GM12878 (cell line): ENCODE measurements at regions not wholly inside any gene's neighbourhood (a gene's known extent, or its start where the extent isn't known, plus 50 kb on each side); places are given as distances from the start of the nearest gene placed in this dataset.
"Not testable (repeated sequence)": the region's sequence is repeated elsewhere in the genome, so short reads cannot be mapped to it uniquely, and the experiment has no call there.

Experiments used
- ATAC-seq: fragments of 200-7000 bp; cut with Tn5 transposase; 3 replicates; pipeline ENCODE4 v1.9.1; 2020; ENCODE audit warnings: mild to moderate bottlenecking, moderate library complexity
- BruUV-seq: library from RNA; stranded (reverse); fragments of 400-500 nt; replicated peaks from 2 replicates; lab custom pipeline; 2021; lab: Mats Ljungman, UMichigan
- CTCF ChIA-PET: fragments of 300-600 bp; sonication (Branson Sonifier 250); formaldehyde crosslinking; extraction: SDS; loops from one replicate; lab custom pipeline; 2021; ENCODE audit warnings: inconsistent platforms; lab: Yijun Ruan, JAX
- POLR2A ChIA-PET: fragments of 350-600 bp; formaldehyde crosslinking; extraction: SDS; loops from one replicate; lab custom pipeline; 2021; ENCODE audit warnings: inconsistent platforms; lab: Charles Lee
- RAD21 ChIA-PET: fragments of 300-600 bp; sonication (Branson Sonifier 250); formaldehyde crosslinking; loops from one replicate; lab custom pipeline; 2023; ENCODE audit warnings: antibody characterized with exemption; ENCODE audit not compliant: unreplicated experiment; lab: Charles Lee
- SMC1A ChIA-PET: fragments of 300-600 bp; sonication (Branson Sonifier 250); formaldehyde crosslinking; loops from one replicate; lab custom pipeline; 2023; ENCODE audit not compliant: unreplicated experiment, uncharacterized antibody; lab: Charles Lee
- DNase-seq: peaks from one replicate; pipeline ENCODE4 v3.0.0-alpha.2; 2011; ENCODE audit warnings: low read depth, low spot score
- FAIRE-seq: peaks from 3 replicates; lab custom pipeline; 2011; peaks lifted over from hg19 to GRCh38; lab: Jason Lieb, UNC
- H2AFZ ChIP-seq: 2 replicates; pipeline ENCODE4 v1.6.0; 2011; ENCODE audit warnings: low read depth, low read length, control low read depth; ENCODE audit not compliant: control insufficient read depth
- H3K27ac ChIP-seq: 2 replicates; pipeline ENCODE4 v1.5.1; 2011; ENCODE audit warnings: control low read depth; ENCODE audit not compliant: control insufficient read depth, insufficient read depth
- H3K27me3 ChIP-seq, 2 experiments: replicated peaks in 1 of 2; 2 replicates each; pipeline versions ENCODE4 v1.6.0 to v1.6.1; 2011; ENCODE audit warnings: low read length in 1 of 2; ENCODE audit not compliant: control insufficient read depth in 2 of 2, insufficient read depth in 2 of 2
- H3K36me3 ChIP-seq, 2 experiments: 2 replicates each; pipeline ENCODE4 v1.5.1; 2011; ENCODE audit warnings: low read length in 1 of 2; ENCODE audit not compliant: control insufficient read depth in 2 of 2, insufficient read depth in 2 of 2
- H3K4me1 ChIP-seq: 2 replicates; pipeline ENCODE4 v1.6.1; 2011; ENCODE audit warnings: mild to moderate bottlenecking, low read length, moderate library complexity, mixed read lengths; ENCODE audit not compliant: control insufficient read depth, insufficient read depth
- H3K4me2 ChIP-seq: 2 replicates; pipeline ENCODE4 v1.6.0; 2011; ENCODE audit warnings: control low read depth; ENCODE audit not compliant: control insufficient read depth, insufficient read depth
- H3K4me3 ChIP-seq: fragments of 200-600 bp; sonication (generic); 2 replicates; pipeline ENCODE4 v1.5.1; 2016
- H3K79me2 ChIP-seq: 2 replicates; pipeline ENCODE4 v1.6.0; 2011; ENCODE audit warnings: low read length; ENCODE audit not compliant: control insufficient read depth, insufficient read depth
- H3K9ac ChIP-seq: 2 replicates; pipeline ENCODE4 v1.8.0; 2011; ENCODE audit warnings: low read length, control low read depth, mixed read lengths; ENCODE audit not compliant: control insufficient read depth, insufficient read depth
- H3K9me3 ChIP-seq: replicated peaks from 3 replicates; pipeline ENCODE4 v1.5.1; 2011; ENCODE audit warnings: mild to moderate bottlenecking, low read length; ENCODE audit not compliant: control insufficient read depth, insufficient read depth
- H4K20me1 ChIP-seq: 2 replicates; pipeline ENCODE4 v1.6.0; 2011; ENCODE audit not compliant: control insufficient read depth, insufficient read depth
- CREB1 ChIP-seq: IDR thresholded peaks from 2 replicates; pipeline ENCODE4 v1.6.1; 2012; ENCODE audit warnings: low read depth, mild to moderate bottlenecking, inconsistent platforms
- JUND ChIP-seq: IDR thresholded peaks from 2 replicates; pipeline ENCODE4 v1.6.1; 2012; ENCODE audit warnings: low read depth, mild to moderate bottlenecking, low read length, improper control_type of control experiment, moderate library complexity
- NRF1 ChIP-seq: conservative IDR thresholded peaks from 2 replicates; pipeline ENCODE4 v1.6.1; 2011; ENCODE audit warnings: mild to moderate bottlenecking, low read depth, low read length, improper control_type of control experiment
- SUPT20H ChIP-seq: IDR thresholded peaks from 2 replicates; pipeline ENCODE4 v1.6.1; 2011; ENCODE audit warnings: low read depth, mild to moderate bottlenecking, low read length, moderate library complexity, borderline replicate concordance; ENCODE audit not compliant: control insufficient read depth
- TARDBP ChIP-seq: IDR thresholded peaks from 2 replicates; pipeline ENCODE4 v1.6.1; 2016; ENCODE audit warnings: borderline replicate concordance
- WGBS: methylation state at CpG from one replicate; pipeline ENCODE4 v1.1.6; 2016; ENCODE audit warnings: low lambda C conversion rate; ENCODE audit not compliant: insufficient replicate concordance, insufficient coverage; ENCODE audit errors: missing lambda C conversion rate; 5-methylcytosine and 5-hydroxymethylcytosine counted together
- in situ Hi-C: fragments of 300-500 bp; cut with MboI; formaldehyde crosslinking; loops from 9 replicates; pipeline ENCODE4 v1.14.3; 2018; ENCODE audit warnings: mixed read lengths
- intact Hi-C: fragments of 100-400 bp; cut with micrococcal nuclease; formaldehyde crosslinking; loops from one replicate; pipeline ENCODE4 v1.14.2; 2022; ENCODE audit not compliant: unreplicated experiment

GRCh38 chr3:137869022-137869421 is 104.9 kb downstream of the SOX14 start:
- TF ChIP-seq SUPT20H (no peak), TARDBP (no peak), JUND (no peak), CREB1 (no peak), NRF1 (no peak)
- H3K27ac ChIP-seq, result no peak overlapping the region
- no TSS peak for BruUV-seq
- ChIA-PET CTCF (interaction anchor here (1.2 kb wide), 1 partner anchor 182 kb away, joined by 3 read pairs; no protein-coding TSS in a partner anchor), RAD21 (no interaction called here), SMC1A (no interaction called here), POLR2A (no interaction called here)
- no peak overlapping the region for H3K9ac ChIP-seq
- no peaks in the 10 kb centered on the region for H4K20me1 ChIP-seq
- no peak overlapping the region for H2AFZ ChIP-seq
- no peaks in the 10 kb centered on the region for H3K4me1 ChIP-seq
- no peaks in the 10 kb centered on the region for H3K27me3 ChIP-seq
- ATAC-seq (no peak), FAIRE-seq (no peak), DNase-seq (no peak)
- H3K9me3 ChIP-seq, result no peaks in the 10 kb centered on the region; the same call in 2 of the 3 replicates
- H3K4me3 ChIP-seq, result no peak overlapping the region
- in situ Hi-C loops (no loop called here), intact Hi-C loops (no loop called here)
- WGBS, result 28% methylated on average over 5 of the region's 5 CpGs
- no peaks in the 10 kb centered on the region for H3K79me2 ChIP-seq
- H3K36me3 ChIP-seq, result no peaks in the 10 kb centered on the region
- H3K4me2 ChIP-seq, result no peak overlapping the region

GRCh38 chr3:137872589-137872988 is 108.5 kb downstream of the SOX14 start:
- H3K9me3 ChIP-seq, H3K36me3 ChIP-seq, POLR2A ChIA-PET, H3K4me2 ChIP-seq, ATAC-seq, intact Hi-C loops, H3K4me1 ChIP-seq, RAD21 ChIA-PET, DNase-seq, SMC1A ChIA-PET, H3K79me2 ChIP-seq, H3K27ac ChIP-seq, CTCF ChIA-PET, BruUV-seq, H3K27me3 ChIP-seq, FAIRE-seq, H3K4me3 ChIP-seq, H3K9ac ChIP-seq, H2AFZ ChIP-seq, H4K20me1 ChIP-seq, in situ Hi-C loops: not testable (repeated sequence)
- 55% methylated on average over 10 of the region's 25 CpGs for WGBS

DNA sequence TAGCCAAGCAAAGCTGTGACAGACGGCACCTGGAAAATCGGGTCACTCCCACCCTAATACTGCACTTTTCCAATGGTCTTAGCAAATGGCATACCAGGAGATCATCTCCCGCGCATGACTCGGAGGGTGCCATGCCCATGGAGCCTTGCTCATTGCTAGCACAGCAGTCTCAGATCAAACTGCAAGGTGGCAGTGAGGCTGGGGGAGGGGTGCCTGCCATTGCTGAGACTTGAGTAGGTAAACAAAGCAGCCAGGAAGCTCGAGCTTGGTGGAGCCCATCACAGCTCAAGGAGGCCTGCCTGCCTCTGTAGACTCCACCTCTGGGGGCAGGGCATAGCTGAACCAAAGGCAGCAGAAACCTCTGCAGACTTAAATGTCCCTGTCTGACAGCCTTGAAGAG is 113.1 kb upstream of the CLDN18 start:
- WGBS, result 66% methylated on average over 6 of the region's 6 CpGs
- in situ Hi-C loops, H3K4me2 ChIP-seq, H2AFZ ChIP-seq, H3K4me3 ChIP-seq, H3K9me3 ChIP-seq, DNase-seq, H3K27ac ChIP-seq, SMC1A ChIA-PET, RAD21 ChIA-PET, H3K4me1 ChIP-seq, H3K79me2 ChIP-seq, CTCF ChIA-PET, POLR2A ChIA-PET, H3K9ac ChIP-seq, H3K36me3 ChIP-seq, FAIRE-seq, BruUV-seq, H4K20me1 ChIP-seq, H3K27me3 ChIP-seq, ATAC-seq, intact Hi-C loops: not testable (repeated sequence)
